HUES6 (cell line): ENCODE measurements at regions not wholly inside any gene's neighbourhood (a gene's known extent, or its start where the extent isn't known, plus 50 kb on each side); places are given as distances from the start of the nearest gene placed in this dataset.

Experiments
- H3K27ac ChIP-seq: 2 replicates; pipeline ENCODE4 v1.7.0; 2013; ENCODE audit warnings: low read depth, mild to moderate bottlenecking, low read length, inconsistent platforms
- H3K27me3 ChIP-seq: 2 replicates; pipeline ENCODE4 v1.6.1; 2013; ENCODE audit warnings: low read length; ENCODE audit not compliant: control insufficient read depth, insufficient read depth
- H3K36me3 ChIP-seq: 2 replicates; pipeline ENCODE4 v1.6.1; 2013; ENCODE audit warnings: low read length; ENCODE audit not compliant: control insufficient read depth, insufficient read depth
- H3K4me1 ChIP-seq: 2 replicates; pipeline ENCODE4 v1.6.1; 2013; ENCODE audit warnings: low read length; ENCODE audit not compliant: control insufficient read depth, insufficient read depth
- H3K4me3 ChIP-seq: 2 replicates; pipeline ENCODE4 v1.5.1; 2013; ENCODE audit warnings: low read depth, low read length
- H3K9ac ChIP-seq: one replicate; pipeline ENCODE4 v1.6.1; 2013; ENCODE audit warnings: mild to moderate bottlenecking, low read length
- H3K9me3 ChIP-seq: 2 replicates; pipeline ENCODE4 v1.6.1; 2013; ENCODE audit warnings: low read depth, low read length; ENCODE audit not compliant: control insufficient read depth, insufficient read depth

DNA sequence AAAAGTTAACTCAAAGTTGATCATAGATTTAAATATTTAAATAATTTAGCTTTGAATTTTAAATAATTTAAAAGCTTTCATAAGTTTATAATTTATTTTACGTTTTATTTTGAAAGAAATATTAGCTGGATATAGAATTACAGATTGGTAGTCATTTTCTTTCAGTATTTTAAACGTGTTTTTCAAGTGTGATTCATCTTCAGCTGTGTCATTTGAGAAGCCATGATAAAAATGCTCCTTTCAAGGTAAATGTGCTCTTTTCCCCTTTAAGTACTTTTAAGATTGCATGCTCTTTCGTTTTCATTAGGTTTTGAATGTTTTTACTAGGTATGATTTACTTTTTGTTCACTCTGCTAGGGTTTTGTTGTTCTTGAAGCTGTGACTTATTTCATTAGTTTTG is 116.8 kb upstream of the FIGN start:
- Histone ChIP-seq H3K4me1 (no peaks in the 10 kb centered on the region), H3K9ac (no peak overlapping the region), H3K27me3 (no peaks in the 10 kb centered on the region), H3K27ac (no peak overlapping the region), H3K9me3 (no peaks in the 10 kb centered on the region), H3K4me3 (no peak overlapping the region), H3K36me3 (no peaks in the 10 kb centered on the region)

DNA sequence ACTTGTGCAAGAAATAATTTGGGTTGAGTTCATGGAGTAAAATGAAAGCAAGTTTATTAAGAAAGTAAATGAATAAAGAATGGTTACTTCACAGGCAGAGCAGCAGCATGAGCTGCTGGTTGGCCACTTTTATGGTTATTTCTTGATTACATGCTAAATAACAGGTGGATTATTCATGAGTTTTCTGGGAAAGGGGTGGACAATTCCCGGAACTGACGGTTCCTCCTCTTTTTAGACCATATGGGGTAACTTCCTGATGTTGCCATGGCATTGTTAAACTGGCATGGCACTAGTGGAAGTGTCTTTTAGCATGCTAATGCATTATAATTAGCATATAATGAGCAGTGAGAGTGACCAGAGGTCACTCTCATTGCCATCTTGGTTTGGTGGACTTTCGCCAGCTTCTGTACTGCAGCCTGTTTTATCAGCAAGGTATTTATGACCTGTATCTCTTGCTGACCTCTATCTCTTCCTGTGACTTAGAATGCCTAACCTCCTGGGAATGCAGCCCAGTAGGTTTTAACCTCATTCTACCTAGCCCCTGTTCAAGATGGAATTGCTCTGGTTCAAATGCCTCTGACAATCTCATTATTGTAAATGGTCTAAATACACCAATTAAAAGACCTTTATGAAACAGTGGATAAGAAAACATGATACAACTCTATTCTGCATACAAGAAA is 114.1 kb upstream of the FIGN start:
- no peaks in the 10 kb centered on the region for H3K36me3 ChIP-seq
- no peak overlapping the region for H3K9ac ChIP-seq
- no peaks in the 10 kb centered on the region for H3K27me3 ChIP-seq
- H3K9me3 ChIP-seq = no peaks in the 10 kb centered on the region
- H3K4me1 ChIP-seq = no peaks in the 10 kb centered on the region
- no peak overlapping the region for H3K27ac ChIP-seq
- no peak overlapping the region for H3K4me3 ChIP-seq

- Histone ChIP-seq H3K9me3 (no peaks in the 10 kb centered on the region), H3K27ac (no peak overlapping the region)
Measured at GRCh38 chr2:163838890-163839289, 103.1 kb upstream of the FIGN start.

DNA sequence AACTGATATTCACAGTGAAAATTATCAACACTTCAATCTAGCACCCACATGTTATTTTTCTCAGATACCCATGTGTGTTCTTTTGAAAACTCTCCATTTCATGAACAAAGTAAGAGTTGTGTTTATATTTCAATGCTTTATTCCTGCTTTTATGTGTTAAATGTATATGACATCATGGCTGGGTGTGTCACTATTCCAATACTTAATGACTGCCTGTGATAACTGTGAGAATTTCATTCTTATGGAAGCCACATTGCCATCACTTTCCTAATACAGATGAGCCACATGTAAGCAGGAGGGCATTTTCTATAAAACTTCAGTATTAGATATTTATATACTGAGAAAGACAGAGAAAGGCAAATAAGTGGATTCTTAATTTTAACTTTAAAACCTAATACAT is 100.4 kb upstream of the FIGN start:
- no peak overlapping the region for H3K4me3 ChIP-seq
- H3K4me1 ChIP-seq = no peaks in the 10 kb centered on the region
- H3K9ac ChIP-seq = no peak overlapping the region
- no peaks in the 10 kb centered on the region for H3K9me3 ChIP-seq
- H3K36me3 ChIP-seq = no peaks in the 10 kb centered on the region
- H3K27ac ChIP-seq = no peak overlapping the region
- H3K27me3 ChIP-seq = no peaks in the 10 kb centered on the region

More at GRCh38 chr2:163838890-163839289, 103.1 kb upstream of the FIGN start:
- Histone ChIP-seq H3K4me3 (no peak overlapping the region), H3K9ac (no peak overlapping the region), H3K27me3 (no peaks in the 10 kb centered on the region), H3K36me3 (no peaks in the 10 kb centered on the region), H3K4me1 (no peaks in the 10 kb centered on the region)

DNA sequence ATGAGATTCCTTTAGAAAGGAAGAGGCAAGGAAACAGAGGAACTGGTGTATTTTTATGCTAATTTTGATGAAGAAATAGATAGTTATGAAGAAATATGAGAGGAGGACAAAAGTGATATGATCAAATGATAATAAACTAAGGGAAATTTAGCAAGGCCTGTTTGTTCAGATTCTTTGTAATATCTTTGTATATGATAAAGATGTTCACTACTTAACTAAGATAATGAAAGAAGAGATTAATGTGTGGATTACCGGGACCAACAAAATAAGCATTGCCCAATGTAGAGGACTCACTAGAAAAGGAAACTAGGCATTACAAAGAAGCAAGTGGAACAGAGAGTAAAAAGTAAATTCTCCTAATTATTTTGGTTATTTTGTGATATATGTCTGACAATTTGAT is 99.0 kb upstream of the FIGN start:
- H3K27ac ChIP-seq = no peak overlapping the region
- no peaks in the 10 kb centered on the region for H3K9me3 ChIP-seq
- H3K27me3 ChIP-seq = no peaks in the 10 kb centered on the region
- no peak overlapping the region for H3K4me3 ChIP-seq
- no peak overlapping the region for H3K9ac ChIP-seq
- no peaks in the 10 kb centered on the region for H3K4me1 ChIP-seq
- no peaks in the 10 kb centered on the region for H3K36me3 ChIP-seq

DNA sequence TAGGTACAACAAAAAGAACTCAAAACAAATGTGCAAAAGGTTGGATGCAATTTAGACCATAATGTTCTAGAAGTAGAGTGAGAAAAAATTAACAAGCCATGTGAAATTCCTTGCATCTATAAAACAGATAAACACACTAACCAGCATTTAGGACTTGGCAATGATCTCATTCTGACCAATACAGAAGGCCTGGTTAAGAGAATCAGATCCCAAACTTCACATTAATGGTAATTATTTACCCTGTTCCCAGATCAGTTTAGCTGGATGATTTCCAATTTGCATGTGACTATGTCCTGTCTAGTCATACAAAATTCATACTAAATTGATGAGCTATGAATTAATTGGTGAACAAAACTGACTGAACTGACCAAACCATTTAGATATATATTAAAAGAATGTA is 98.4 kb upstream of the FIGN start:
- Histone ChIP-seq H3K27me3 (no peaks in the 10 kb centered on the region), H3K4me1 (no peaks in the 10 kb centered on the region), H3K36me3 (no peaks in the 10 kb centered on the region), H3K9me3 (no peaks in the 10 kb centered on the region), H3K9ac (no peak overlapping the region), H3K27ac (no peak overlapping the region), H3K4me3 (no peak overlapping the region)

DNA sequence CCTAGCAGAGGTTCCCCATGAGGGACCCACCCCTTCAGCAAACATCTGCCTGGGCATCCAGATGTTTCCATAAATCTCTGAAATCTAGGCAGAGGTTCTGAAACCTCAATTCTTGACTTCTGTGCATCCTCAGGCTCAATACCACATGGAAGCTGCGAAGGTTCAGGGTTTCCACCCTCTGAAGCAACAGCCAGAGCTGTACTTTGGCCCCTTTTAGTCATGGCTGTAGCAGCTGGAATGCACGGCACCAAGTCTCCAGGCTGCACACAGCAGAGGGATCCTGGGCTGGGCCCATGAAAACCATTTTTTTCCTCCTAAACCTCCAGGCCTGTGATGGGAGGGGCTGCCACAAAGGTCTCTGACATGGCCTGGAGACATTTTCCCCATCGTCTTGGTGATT is 93.0 kb upstream of the FIGN start:
- Histone ChIP-seq H3K27ac (no peak overlapping the region), H3K27me3 (no peaks in the 10 kb centered on the region), H3K4me3 (no peak overlapping the region), H3K36me3 (no peaks in the 10 kb centered on the region), H3K4me1 (no peaks in the 10 kb centered on the region), H3K9me3 (no peaks in the 10 kb centered on the region), H3K9ac (no peak overlapping the region)

DNA sequence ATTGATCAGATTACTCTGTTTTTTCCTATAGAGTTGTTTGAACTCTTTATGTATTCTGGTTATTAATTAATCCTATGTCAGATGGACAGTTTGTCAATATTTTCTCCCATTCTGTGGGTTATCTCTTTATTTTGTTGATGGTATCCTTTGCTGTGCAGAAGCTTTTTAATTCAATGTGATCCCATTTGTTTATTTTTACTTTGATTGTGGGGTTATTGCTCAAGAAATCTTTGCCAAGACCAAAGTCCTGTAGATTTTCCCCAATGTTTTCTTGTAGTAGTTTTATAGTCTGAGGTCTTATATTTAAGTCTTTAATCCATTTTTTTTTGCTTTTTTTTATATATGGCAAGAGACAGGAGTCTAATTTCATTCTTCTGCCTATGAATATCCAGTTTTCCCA is 86.2 kb upstream of the FIGN start:
- 0 out of 2 replicates have a peak, but pooled peaks cover 3% of the 10 kb centered on the region for H3K9me3 ChIP-seq
- no peak overlapping the region for H3K4me3 ChIP-seq
- no peaks in the 10 kb centered on the region for H3K4me1 ChIP-seq
- H3K27me3 ChIP-seq = no peaks in the 10 kb centered on the region
- no peak overlapping the region for H3K9ac ChIP-seq
- H3K36me3 ChIP-seq = no peaks in the 10 kb centered on the region
- H3K27ac ChIP-seq = no peak overlapping the region

- Histone ChIP-seq H3K4me3 (no peak overlapping the region), H3K36me3 (no peaks in the 10 kb centered on the region)
Measured at GRCh38 chr2:163812926-163813520, 77.2 kb upstream of the FIGN start.

GRCh38 chr2:163808406-163808805 is 72.6 kb upstream of the FIGN start:
- H3K4me3 ChIP-seq = no peak overlapping the region
- H3K36me3 ChIP-seq = no peaks in the 10 kb centered on the region
- H3K9ac ChIP-seq = no peak overlapping the region
- H3K27ac ChIP-seq = no peak overlapping the region
- H3K9me3 ChIP-seq = no peaks in the 10 kb centered on the region
- no peaks in the 10 kb centered on the region for H3K4me1 ChIP-seq
- H3K27me3 ChIP-seq = no peaks in the 10 kb centered on the region

More at GRCh38 chr2:163812926-163813520, 77.2 kb upstream of the FIGN start:
- Histone ChIP-seq H3K9me3 (0 out of 2 replicates have a peak, but pooled peaks cover 3% of the 10 kb centered on the region), H3K27me3 (no peaks in the 10 kb centered on the region), H3K9ac (no peak overlapping the region), H3K4me1 (no peaks in the 10 kb centered on the region), H3K27ac (no peak overlapping the region)

- no peak overlapping the region for H3K9ac ChIP-seq
Measured at GRCh38 chr2:163802284-163802683, 66.5 kb upstream of the FIGN start.

More at GRCh38 chr2:163802284-163802683, 66.5 kb upstream of the FIGN start:
- Histone ChIP-seq H3K27me3 (no peaks in the 10 kb centered on the region), H3K36me3 (no peaks in the 10 kb centered on the region), H3K9me3 (no peaks in the 10 kb centered on the region), H3K27ac (no peak overlapping the region), H3K4me1 (peaks cover 4% of the 10 kb centered on the region; the same call in 1 of the 2 replicates), H3K4me3 (no peak overlapping the region)
